ENCODE measurements at regions not wholly inside any gene's neighbourhood (a gene's known extent, or its start where the extent isn't known, plus 50 kb on each side); places are given as distances from the start of the nearest gene placed in this dataset.

- TF ChIP-seq POLR2A (IDR thresholded peaks at IDR 0.05) = no peak
- no peak for TF ChIP-seq CTCF (IDR thresholded peaks at IDR 0.05)
- TF ChIP-seq EP300 (IDR thresholded peaks at IDR 0.05) = no peak
Observed at GRCh38 chr14:45526715-45527549, 273.9 kb upstream of the MIS18BP1 start.

All from ovary (tissue), 3 donors.